ENCODE measurements at regions not wholly inside any gene's neighbourhood (a gene's known extent, or its start where the extent isn't known, plus 50 kb on each side); places are given as distances from the start of the nearest gene placed in this dataset.

GRCh38 chr2:6496376-6496775, 369.3 kb downstream of the CMPK2 start:
- no peak for TF ChIP-seq CTCF (IDR thresholded peaks at IDR 0.05; ENCODE audit: unreplicated experiment)
- intact Hi-C loops (cut with micrococcal nuclease) = no loop called here
- ChIA-PET CTCF (no interaction called here), POLR2A (no interaction called here)
- no peaks in the 10 kb centered on the region for H3K27me3 Mint-ChIP-seq (ENCODE audit: insufficient read depth, unreplicated experiment)
- no peak for DNase-seq (ENCODE audit: unreplicated experiment)
- no peaks in the 10 kb centered on the region for H3K36me3 Mint-ChIP-seq (ENCODE audit: insufficient read depth, unreplicated experiment)
- H3K4me3 Mint-ChIP-seq (ENCODE audit: unreplicated experiment) = no peak overlapping the region
- no peaks in the 10 kb centered on the region for H3K9me3 Mint-ChIP-seq (ENCODE audit: unreplicated experiment)
- no TSS peak for BruUV-seq (replicated peaks)
- H3K4me1 Mint-ChIP-seq (ENCODE audit: insufficient read depth, unreplicated experiment) = no peaks in the 10 kb centered on the region
- no peak overlapping the region for H3K27ac Mint-ChIP-seq (ENCODE audit: low read depth, unreplicated experiment)

DNA sequence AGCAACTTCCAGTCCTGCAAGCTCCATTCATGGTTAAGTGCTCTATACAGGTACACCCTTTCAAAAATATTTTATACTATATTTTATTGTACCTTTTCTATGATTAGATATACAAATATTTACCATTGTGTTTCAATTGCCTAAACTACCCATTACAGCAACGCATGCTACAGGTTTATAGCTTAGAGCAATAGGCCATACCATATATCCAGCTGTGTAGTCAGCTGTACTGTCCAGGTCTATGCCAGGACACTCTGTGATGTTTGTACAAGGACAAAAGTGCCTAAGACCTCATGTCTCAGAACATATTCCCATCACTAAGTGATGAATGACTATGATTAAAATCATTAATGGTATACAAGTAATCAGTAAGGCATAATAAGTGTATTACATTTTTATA, 368.7 kb downstream of the CMPK2 start:
- no peak for TF ChIP-seq CTCF (IDR thresholded peaks at IDR 0.05; ENCODE audit: unreplicated experiment)
- POLR2A ChIA-PET = interaction anchor here (0.6 kb wide), 1 partner anchor 1086 kb away, joined by 3 read pairs; no protein-coding TSS in a partner anchor
- BruUV-seq (replicated peaks) = no TSS peak
- no peak for DNase-seq (ENCODE audit: unreplicated experiment)
- H3K27me3 Mint-ChIP-seq (ENCODE audit: insufficient read depth, unreplicated experiment) = no peaks in the 10 kb centered on the region
- H3K4me1 Mint-ChIP-seq (ENCODE audit: insufficient read depth, unreplicated experiment) = no peaks in the 10 kb centered on the region
- CTCF ChIA-PET = no interaction called here
- H3K9me3 Mint-ChIP-seq (ENCODE audit: unreplicated experiment) = no peaks in the 10 kb centered on the region
- H3K27ac Mint-ChIP-seq (ENCODE audit: low read depth, unreplicated experiment) = no peak overlapping the region
- H3K4me3 Mint-ChIP-seq (ENCODE audit: unreplicated experiment) = no peak overlapping the region
- no peaks in the 10 kb centered on the region for H3K36me3 Mint-ChIP-seq (ENCODE audit: insufficient read depth, unreplicated experiment)
- intact Hi-C loops (cut with micrococcal nuclease) = no loop called here

- no TSS peak for BruUV-seq (replicated peaks)
- intact Hi-C loops (cut with micrococcal nuclease) = no loop called here
- no peak overlapping the region for H3K27ac Mint-ChIP-seq (ENCODE audit: low read depth, unreplicated experiment)
- no peaks in the 10 kb centered on the region for H3K4me1 Mint-ChIP-seq (ENCODE audit: insufficient read depth, unreplicated experiment)
- no peak overlapping the region for H3K4me3 Mint-ChIP-seq (ENCODE audit: unreplicated experiment)
- POLR2A ChIA-PET = no interaction called here
- H3K9me3 Mint-ChIP-seq (ENCODE audit: unreplicated experiment) = no peaks in the 10 kb centered on the region
- no peak for TF ChIP-seq CTCF (IDR thresholded peaks at IDR 0.05; ENCODE audit: unreplicated experiment)
- DNase-seq (ENCODE audit: unreplicated experiment) = no peak
- H3K27me3 Mint-ChIP-seq (ENCODE audit: insufficient read depth, unreplicated experiment) = no peaks in the 10 kb centered on the region
- H3K36me3 Mint-ChIP-seq (ENCODE audit: insufficient read depth, unreplicated experiment) = no peaks in the 10 kb centered on the region
- CTCF ChIA-PET = no interaction called here
These were observed 366.9 kb downstream of the CMPK2 start for GRCh38 chr2:6498841-6499240.

DNA sequence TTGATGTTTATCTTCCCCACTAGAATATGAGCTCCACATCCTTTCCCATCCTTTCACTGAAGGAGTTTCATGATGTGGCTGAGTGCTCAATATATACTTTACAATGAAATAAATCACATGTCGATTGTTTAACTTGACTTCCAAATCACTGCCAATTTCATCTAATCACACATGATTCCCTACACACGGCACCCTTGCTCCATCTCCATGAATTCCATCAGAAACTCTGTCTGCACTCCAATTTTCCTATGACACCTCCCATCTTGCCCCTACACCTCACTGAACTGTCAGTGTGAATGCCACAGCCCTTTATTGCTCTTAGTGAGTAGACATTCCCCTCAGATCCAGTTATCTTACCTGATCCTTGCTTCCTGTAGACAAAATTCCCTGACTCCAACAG, 366.0 kb downstream of the CMPK2 start:
- no peaks in the 10 kb centered on the region for H3K9me3 Mint-ChIP-seq (ENCODE audit: unreplicated experiment)
- BruUV-seq (replicated peaks) = no TSS peak
- DNase-seq (ENCODE audit: unreplicated experiment) = no peak
- no peaks in the 10 kb centered on the region for H3K4me1 Mint-ChIP-seq (ENCODE audit: insufficient read depth, unreplicated experiment)
- H3K4me3 Mint-ChIP-seq (ENCODE audit: unreplicated experiment) = no peak overlapping the region
- no peak overlapping the region for H3K27ac Mint-ChIP-seq (ENCODE audit: low read depth, unreplicated experiment)
- no peaks in the 10 kb centered on the region for H3K27me3 Mint-ChIP-seq (ENCODE audit: insufficient read depth, unreplicated experiment)
- TF ChIP-seq CTCF (IDR thresholded peaks at IDR 0.05; ENCODE audit: unreplicated experiment) = no peak
- intact Hi-C loops (cut with micrococcal nuclease) = no loop called here
- ChIA-PET CTCF (interaction anchor here (0.6 kb wide), 2 partner anchors 128 to 496 kb away, joined by 3 read pairs; no protein-coding TSS in a partner anchor), POLR2A (no interaction called here)
- H3K36me3 Mint-ChIP-seq (ENCODE audit: insufficient read depth, unreplicated experiment) = no peaks in the 10 kb centered on the region

Data from MCF 10A (cell line).